ENCODE measurements at regions not wholly inside any gene's neighbourhood (a gene's known extent, or its start where the extent isn't known, plus 50 kb on each side); places are given as distances from the start of the nearest gene placed in this dataset.

GRCh38 chr15:95864467-95864886 lies 466.0 kb upstream of the NR2F2 start (continued):
- TF ChIP-seq, protein P1, sequence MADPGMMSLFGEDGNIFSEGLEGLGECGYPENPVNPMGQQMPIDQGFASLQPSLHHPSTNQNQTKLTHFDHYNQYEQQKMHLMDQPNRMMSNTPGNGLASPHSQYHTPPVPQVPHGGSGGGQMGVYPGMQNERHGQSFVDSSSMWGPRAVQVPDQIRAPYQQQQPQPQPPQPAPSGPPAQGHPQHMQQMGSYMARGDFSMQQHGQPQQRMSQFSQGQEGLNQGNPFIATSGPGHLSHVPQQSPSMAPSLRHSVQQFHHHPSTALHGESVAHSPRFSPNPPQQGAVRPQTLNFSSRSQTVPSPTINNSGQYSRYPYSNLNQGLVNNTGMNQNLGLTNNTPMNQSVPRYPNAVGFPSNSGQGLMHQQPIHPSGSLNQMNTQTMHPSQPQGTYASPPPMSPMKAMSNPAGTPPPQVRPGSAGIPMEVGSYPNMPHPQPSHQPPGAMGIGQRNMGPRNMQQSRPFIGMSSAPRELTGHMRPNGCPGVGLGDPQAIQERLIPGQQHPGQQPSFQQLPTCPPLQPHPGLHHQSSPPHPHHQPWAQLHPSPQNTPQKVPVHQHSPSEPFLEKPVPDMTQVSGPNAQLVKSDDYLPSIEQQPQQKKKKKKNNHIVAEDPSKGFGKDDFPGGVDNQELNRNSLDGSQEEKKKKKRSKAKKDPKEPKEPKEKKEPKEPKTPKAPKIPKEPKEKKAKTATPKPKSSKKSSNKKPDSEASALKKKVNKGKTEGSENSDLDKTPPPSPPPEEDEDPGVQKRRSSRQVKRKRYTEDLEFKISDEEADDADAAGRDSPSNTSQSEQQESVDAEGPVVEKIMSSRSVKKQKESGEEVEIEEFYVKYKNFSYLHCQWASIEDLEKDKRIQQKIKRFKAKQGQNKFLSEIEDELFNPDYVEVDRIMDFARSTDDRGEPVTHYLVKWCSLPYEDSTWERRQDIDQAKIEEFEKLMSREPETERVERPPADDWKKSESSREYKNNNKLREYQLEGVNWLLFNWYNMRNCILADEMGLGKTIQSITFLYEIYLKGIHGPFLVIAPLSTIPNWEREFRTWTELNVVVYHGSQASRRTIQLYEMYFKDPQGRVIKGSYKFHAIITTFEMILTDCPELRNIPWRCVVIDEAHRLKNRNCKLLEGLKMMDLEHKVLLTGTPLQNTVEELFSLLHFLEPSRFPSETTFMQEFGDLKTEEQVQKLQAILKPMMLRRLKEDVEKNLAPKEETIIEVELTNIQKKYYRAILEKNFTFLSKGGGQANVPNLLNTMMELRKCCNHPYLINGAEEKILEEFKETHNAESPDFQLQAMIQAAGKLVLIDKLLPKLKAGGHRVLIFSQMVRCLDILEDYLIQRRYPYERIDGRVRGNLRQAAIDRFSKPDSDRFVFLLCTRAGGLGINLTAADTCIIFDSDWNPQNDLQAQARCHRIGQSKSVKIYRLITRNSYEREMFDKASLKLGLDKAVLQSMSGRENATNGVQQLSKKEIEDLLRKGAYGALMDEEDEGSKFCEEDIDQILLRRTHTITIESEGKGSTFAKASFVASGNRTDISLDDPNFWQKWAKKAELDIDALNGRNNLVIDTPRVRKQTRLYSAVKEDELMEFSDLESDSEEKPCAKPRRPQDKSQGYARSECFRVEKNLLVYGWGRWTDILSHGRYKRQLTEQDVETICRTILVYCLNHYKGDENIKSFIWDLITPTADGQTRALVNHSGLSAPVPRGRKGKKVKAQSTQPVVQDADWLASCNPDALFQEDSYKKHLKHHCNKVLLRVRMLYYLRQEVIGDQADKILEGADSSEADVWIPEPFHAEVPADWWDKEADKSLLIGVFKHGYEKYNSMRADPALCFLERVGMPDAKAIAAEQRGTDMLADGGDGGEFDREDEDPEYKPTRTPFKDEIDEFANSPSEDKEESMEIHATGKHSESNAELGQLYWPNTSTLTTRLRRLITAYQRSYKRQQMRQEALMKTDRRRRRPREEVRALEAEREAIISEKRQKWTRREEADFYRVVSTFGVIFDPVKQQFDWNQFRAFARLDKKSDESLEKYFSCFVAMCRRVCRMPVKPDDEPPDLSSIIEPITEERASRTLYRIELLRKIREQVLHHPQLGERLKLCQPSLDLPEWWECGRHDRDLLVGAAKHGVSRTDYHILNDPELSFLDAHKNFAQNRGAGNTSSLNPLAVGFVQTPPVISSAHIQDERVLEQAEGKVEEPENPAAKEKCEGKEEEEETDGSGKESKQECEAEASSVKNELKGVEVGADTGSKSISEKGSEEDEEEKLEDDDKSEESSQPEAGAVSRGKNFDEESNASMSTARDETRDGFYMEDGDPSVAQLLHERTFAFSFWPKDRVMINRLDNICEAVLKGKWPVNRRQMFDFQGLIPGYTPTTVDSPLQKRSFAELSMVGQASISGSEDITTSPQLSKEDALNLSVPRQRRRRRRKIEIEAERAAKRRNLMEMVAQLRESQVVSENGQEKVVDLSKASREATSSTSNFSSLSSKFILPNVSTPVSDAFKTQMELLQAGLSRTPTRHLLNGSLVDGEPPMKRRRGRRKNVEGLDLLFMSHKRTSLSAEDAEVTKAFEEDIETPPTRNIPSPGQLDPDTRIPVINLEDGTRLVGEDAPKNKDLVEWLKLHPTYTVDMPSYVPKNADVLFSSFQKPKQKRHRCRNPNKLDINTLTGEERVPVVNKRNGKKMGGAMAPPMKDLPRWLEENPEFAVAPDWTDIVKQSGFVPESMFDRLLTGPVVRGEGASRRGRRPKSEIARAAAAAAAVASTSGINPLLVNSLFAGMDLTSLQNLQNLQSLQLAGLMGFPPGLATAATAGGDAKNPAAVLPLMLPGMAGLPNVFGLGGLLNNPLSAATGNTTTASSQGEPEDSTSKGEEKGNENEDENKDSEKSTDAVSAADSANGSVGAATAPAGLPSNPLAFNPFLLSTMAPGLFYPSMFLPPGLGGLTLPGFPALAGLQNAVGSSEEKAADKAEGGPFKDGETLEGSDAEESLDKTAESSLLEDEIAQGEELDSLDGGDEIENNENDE (IDR thresholded peaks at IDR 0.05; ENCODE audit: insufficient replicate concordance, low read length) = no peak
- TF ChIP-seq SIN3A (conservative IDR thresholded peaks at IDR 0.05 in 1 of 2, IDR thresholded peaks at IDR 0.05 in 1 of 2; ENCODE audit: low read depth in 1 of 2, low read length in 2 of 2) (no peak), EGR1 (IDR thresholded peaks at IDR 0.05; ENCODE audit: borderline replicate concordance, low read depth, low read length) (no peak), SIRT6 (IDR thresholded peaks at IDR 0.05; ENCODE audit: low read length) (no peak), NRF1 (IDR thresholded peaks at IDR 0.05; ENCODE audit: low read depth, low read length) (no peak)
- TF ChIP-seq, protein P2, sequence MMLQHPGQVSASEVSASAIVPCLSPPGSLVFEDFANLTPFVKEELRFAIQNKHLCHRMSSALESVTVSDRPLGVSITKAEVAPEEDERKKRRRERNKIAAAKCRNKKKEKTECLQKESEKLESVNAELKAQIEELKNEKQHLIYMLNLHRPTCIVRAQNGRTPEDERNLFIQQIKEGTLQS (IDR thresholded peaks at IDR 0.05; ENCODE audit: insufficient read depth, low read depth, low read length) = no peak

Data from H1 (cell line).